ENCODE measurements at regions not wholly inside any gene's neighbourhood (a gene's known extent, or its start where the extent isn't known, plus 50 kb on each side); places are given as distances from the start of the nearest gene placed in this dataset.
A peak's percentile ranks its signal among the peaks of the same experiment; 100 is the strongest.

- Histone ChIP-seq H3K36me3 (ENCODE audit: insufficient read depth, low read length) (no peaks in the 10 kb centered on the region), H3K4me2 (ENCODE audit: insufficient read depth, low read length) (no peak overlapping the region), H3K27ac (ENCODE audit: low read depth, low read length) (no peak overlapping the region), H3K4me1 (ENCODE audit: insufficient read depth, low read length) (no peaks in the 10 kb centered on the region), H3K9me3 (ENCODE audit: low read depth, low read length) (no peaks in the 10 kb centered on the region), H3K79me2 (ENCODE audit: insufficient read depth, low read length) (no peaks in the 10 kb centered on the region), H4K20me1 (ENCODE audit: insufficient read depth, low read length) (no peaks in the 10 kb centered on the region), H2AFZ (ENCODE audit: low read length) (no peak overlapping the region), H3K4me3 (ENCODE audit: insufficient read depth, low read length) (no peak overlapping the region), H3K27me3 (ENCODE audit: insufficient read depth, low read length) (no peaks in the 10 kb centered on the region)
- no peak for DNase-seq (ENCODE audit: insufficient read length, low spot score, missing footprints)
- no peak for TF ChIP-seq CTCF (IDR thresholded peaks at IDR 0.05; ENCODE audit: extremely low read depth, low read depth, low read length)
Observed at GRCh38 chr2:128644156-128644555, 325.5 kb upstream of the HS6ST1 start.

- DNase-seq (ENCODE audit: insufficient read length, low spot score, missing footprints), result peak; percentile 60
- no peaks in the 10 kb centered on the region for H3K9me3 ChIP-seq (ENCODE audit: low read depth, low read length)
- peak; percentile 8 for TF ChIP-seq CTCF (IDR thresholded peaks at IDR 0.05; ENCODE audit: extremely low read depth, low read depth, low read length)
- no peak overlapping the region for H3K27ac ChIP-seq (ENCODE audit: low read depth, low read length)
- no peak overlapping the region for H2AFZ ChIP-seq (ENCODE audit: low read length)
- no peaks in the 10 kb centered on the region for H3K36me3 ChIP-seq (ENCODE audit: insufficient read depth, low read length)
- no peaks in the 10 kb centered on the region for H3K27me3 ChIP-seq (ENCODE audit: insufficient read depth, low read length)
- no peak overlapping the region for H3K4me2 ChIP-seq (ENCODE audit: insufficient read depth, low read length)
- no peaks in the 10 kb centered on the region for H3K4me1 ChIP-seq (ENCODE audit: insufficient read depth, low read length)
- no peaks in the 10 kb centered on the region for H4K20me1 ChIP-seq (ENCODE audit: insufficient read depth, low read length)
- H3K79me2 ChIP-seq (ENCODE audit: insufficient read depth, low read length), result no peaks in the 10 kb centered on the region
- H3K4me3 ChIP-seq (ENCODE audit: insufficient read depth, low read length), result no peak overlapping the region
Observed at GRCh38 chr2:128644718-128645256, 326.1 kb upstream of the HS6ST1 start.

- TF ChIP-seq CTCF (IDR thresholded peaks at IDR 0.05; ENCODE audit: extremely low read depth, low read depth, low read length), result no peak
- no peak overlapping the region for H3K4me3 ChIP-seq (ENCODE audit: insufficient read depth, low read length)
- no peaks in the 10 kb centered on the region for H3K4me1 ChIP-seq (ENCODE audit: insufficient read depth, low read length)
- no peaks in the 10 kb centered on the region for H3K36me3 ChIP-seq (ENCODE audit: insufficient read depth, low read length)
- no peaks in the 10 kb centered on the region for H4K20me1 ChIP-seq (ENCODE audit: insufficient read depth, low read length)
- H2AFZ ChIP-seq (ENCODE audit: low read length), result no peak overlapping the region
- DNase-seq (ENCODE audit: insufficient read length, low spot score, missing footprints), result no peak
- H3K27ac ChIP-seq (ENCODE audit: low read depth, low read length), result no peak overlapping the region
- H3K4me2 ChIP-seq (ENCODE audit: insufficient read depth, low read length), result no peak overlapping the region
- no peaks in the 10 kb centered on the region for H3K79me2 ChIP-seq (ENCODE audit: insufficient read depth, low read length)
- H3K9me3 ChIP-seq (ENCODE audit: low read depth, low read length), result no peaks in the 10 kb centered on the region
- no peaks in the 10 kb centered on the region for H3K27me3 ChIP-seq (ENCODE audit: insufficient read depth, low read length)
Observed at GRCh38 chr2:128645631-128646030, 327.0 kb upstream of the HS6ST1 start.

GRCh38 chr2:128646091-128646490, 327.4 kb upstream of the HS6ST1 start:
- no peak overlapping the region for H3K4me2 ChIP-seq (ENCODE audit: insufficient read depth, low read length)
- H3K4me3 ChIP-seq (ENCODE audit: insufficient read depth, low read length), result no peak overlapping the region
- H3K27ac ChIP-seq (ENCODE audit: low read depth, low read length), result no peak overlapping the region
- peak; percentile 44 for DNase-seq (ENCODE audit: insufficient read length, low spot score, missing footprints)
- H3K27me3 ChIP-seq (ENCODE audit: insufficient read depth, low read length), result no peaks in the 10 kb centered on the region
- no peak overlapping the region for H2AFZ ChIP-seq (ENCODE audit: low read length)
- no peaks in the 10 kb centered on the region for H3K36me3 ChIP-seq (ENCODE audit: insufficient read depth, low read length)
- H3K9me3 ChIP-seq (ENCODE audit: low read depth, low read length), result no peaks in the 10 kb centered on the region
- H4K20me1 ChIP-seq (ENCODE audit: insufficient read depth, low read length), result no peaks in the 10 kb centered on the region
- no peak for TF ChIP-seq CTCF (IDR thresholded peaks at IDR 0.05; ENCODE audit: extremely low read depth, low read depth, low read length)
- H3K4me1 ChIP-seq (ENCODE audit: insufficient read depth, low read length), result no peaks in the 10 kb centered on the region
- no peaks in the 10 kb centered on the region for H3K79me2 ChIP-seq (ENCODE audit: insufficient read depth, low read length)
